K562 (cell line): ENCODE measurements at regions not wholly inside any gene's neighbourhood (a gene's known extent, or its start where the extent isn't known, plus 50 kb on each side); places are given as distances from the start of the nearest gene placed in this dataset.

Experiments
- ATAC-seq: fragments of 200-7000 bp; cut with Tn5 transposase; 3 replicates; pipeline ENCODE4 v1.9.1; 2020; ENCODE audit warnings: moderate library complexity
- BruUV-seq: library from RNA; stranded (reverse); fragments of 400-500 nt; replicated peaks from 2 replicates; lab custom pipeline; 2021; lab: Mats Ljungman, UMichigan
- CTCF ChIA-PET: fragments of 300-600 bp; formaldehyde crosslinking; extraction: SDS; loops from one replicate; lab custom pipeline; 2021; ENCODE audit warnings: low intra/inter-chr PET ratio; lab: Yijun Ruan, JAX
- POLR2A ChIA-PET: fragments of 300-600, 350-650 bp; sonication (Branson Sonifier 250); formaldehyde crosslinking; extraction: SDS; loops from one replicate; lab custom pipeline; 2021; ENCODE audit warnings: antibody characterized with exemption, inconsistent platforms; lab: Yijun Ruan, JAX
- DNase-seq, 4 experiments: peaks; one replicate each; pipeline versions ENCODE4 v3.0.0 to v3.0.0-alpha.2; 2011 to 2018; ENCODE audit warnings: low spot score in 3 of 4, mixed read lengths in 3 of 4; ENCODE audit errors: extremely low read depth in 1 of 4
- FAIRE-seq: peaks from 2 replicates; lab custom pipeline; 2011; peaks lifted over from hg19 to GRCh38; lab: Jason Lieb, UNC
- H2AFZ ChIP-seq: 2 replicates; pipeline ENCODE4 v1.6.0; 2011; ENCODE audit warnings: low read depth, low read length, control low read depth, inconsistent platforms
- H3K27ac ChIP-seq: fragments of 200-600 bp; 3 replicates; pipeline ENCODE4 v1.8.0; 2011; ENCODE audit warnings: low read depth, mild to moderate bottlenecking, control low read depth, inconsistent platforms, low read length, moderate library complexity, mixed read lengths; ENCODE audit errors: extremely low read depth
- H3K27me3 ChIP-seq, 2 experiments: fragments of 300-600 bp in 1 of 2; 2 replicates in 1 of 2; 3 replicates in 1 of 2; pipeline versions ENCODE4 v1.6.0 to v1.8.0; 2011; ENCODE audit warnings: inconsistent platforms in 2 of 2, low read length in 2 of 2, mild to moderate bottlenecking in 1 of 2, mixed read lengths in 1 of 2, moderate library complexity in 1 of 2; ENCODE audit not compliant: control insufficient read depth in 2 of 2, insufficient read depth in 2 of 2
- H3K36me3 ChIP-seq: fragments of 300-600 bp; 3 replicates; pipeline ENCODE4 v1.8.0; 2011; ENCODE audit warnings: mild to moderate bottlenecking, low read length, inconsistent platforms; ENCODE audit not compliant: control insufficient read depth, insufficient read depth
- H3K4me1 ChIP-seq, 2 experiments: fragments of 200-600 bp in 1 of 2; replicated peaks in 1 of 2; 2 replicates in 1 of 2; 3 replicates in 1 of 2; pipeline versions ENCODE4 v1.5.1 to v1.8.0; 2011; ENCODE audit warnings: inconsistent platforms in 2 of 2, low read length in 2 of 2, mild to moderate bottlenecking in 1 of 2, mixed read lengths in 1 of 2, moderate library complexity in 1 of 2; ENCODE audit not compliant: control insufficient read depth in 2 of 2, insufficient read depth in 2 of 2
- H3K4me2 ChIP-seq: 2 replicates; pipeline ENCODE4 v1.6.1; 2011; ENCODE audit warnings: low read length, control low read depth, inconsistent platforms, mixed read lengths; ENCODE audit not compliant: insufficient read depth
- H3K4me3 ChIP-seq: fragments of 200-600 bp; sonication (generic), shearing (Covaris generic); 2 replicates; pipeline ENCODE4 v1.5.1; 2016; ENCODE audit warnings: control low read depth, inconsistent platforms
- H3K79me2 ChIP-seq: fragments of 200-600 bp; 3 replicates; pipeline ENCODE4 v1.8.0; 2011; ENCODE audit warnings: low read length, inconsistent platforms; ENCODE audit not compliant: control insufficient read depth, insufficient read depth
- H3K9ac ChIP-seq, 2 experiments: 2 replicates each; pipeline versions ENCODE4 v1.6.0 to v1.6.1; 2011; ENCODE audit warnings: low read depth in 2 of 2, low read length in 2 of 2, control low read depth in 1 of 2, inconsistent platforms in 1 of 2, mild to moderate bottlenecking in 1 of 2, mixed read lengths in 1 of 2; ENCODE audit not compliant: insufficient read depth in 1 of 2
- H3K9me1 ChIP-seq: one replicate; pipeline ENCODE4 v1.6.0; 2011; ENCODE audit warnings: inconsistent platforms, mild to moderate bottlenecking, low read length, moderate library complexity; ENCODE audit not compliant: control insufficient read depth, insufficient read depth
- H3K9me3 ChIP-seq: replicated peaks from 2 replicates; pipeline ENCODE4 v1.5.1; 2011; ENCODE audit warnings: low read depth, low read length, inconsistent platforms; ENCODE audit not compliant: control insufficient read depth, insufficient read depth
- H4K20me1 ChIP-seq: replicated peaks from 2 replicates; pipeline ENCODE4 v1.6.1; 2011; ENCODE audit warnings: low read length, inconsistent platforms, mixed read lengths; ENCODE audit not compliant: control insufficient read depth, insufficient read depth
- BCOR ChIP-seq: fragments of 450-650 bp; IDR thresholded peaks from 2 replicates; pipeline ENCODE4 v1.6.1; 2016
- EZH2 ChIP-seq: IDR thresholded peaks from 2 replicates; pipeline ENCODE4 v1.6.1; 2012; ENCODE audit warnings: low read depth, mild to moderate bottlenecking, inconsistent platforms, low read length, borderline replicate concordance
- ILF3 ChIP-seq: fragments of 450-650 bp; IDR thresholded peaks from 2 replicates; pipeline ENCODE4 v1.6.1; 2018; ENCODE audit warnings: antibody characterized with exemption, mild to moderate bottlenecking, moderate library complexity, borderline replicate concordance
- NR4A1 ChIP-seq, 2 experiments: fragments of 250-450 bp in 1 of 2; fragments of 450-650 bp in 1 of 2; sonication (Bioruptor Pico) in 1 of 2; IDR thresholded peaks; 2 replicates each; pipeline versions ENCODE4 v1.4.0 to v1.6.1; 2016 to 2020; ENCODE audit warnings: mild to moderate bottlenecking in 2 of 2, missing compliant biosample characterization in 1 of 2, missing genetic modification characterization in 1 of 2, moderate library complexity in 1 of 2
- OTX1 ChIP-seq: fragments of 450-650 bp; formaldehyde crosslinking; IDR thresholded peaks from 2 replicates; pipeline ENCODE4 v1.4.0; 2022; ENCODE audit warnings: mild to moderate bottlenecking
- SAFB ChIP-seq: fragments of 200-400 bp; formaldehyde crosslinking; IDR thresholded peaks from 2 replicates; pipeline ENCODE4 v1.6.1; 2017; ENCODE audit warnings: low read depth, low read length, borderline replicate concordance
- YY1 ChIP-seq, 3 experiments: IDR thresholded peaks; 2 replicates each; pipeline ENCODE4 v1.6.1; 2011; ENCODE audit warnings: low read length in 2 of 3, mild to moderate bottlenecking in 2 of 3, moderate library complexity in 2 of 3, borderline replicate concordance in 1 of 3, control low read depth in 1 of 3, low read depth in 1 of 3; ENCODE audit not compliant: insufficient read depth in 3 of 3, insufficient replicate concordance in 2 of 3, control insufficient read depth in 1 of 3, insufficient read length in 1 of 3; ENCODE audit errors: extremely low read depth in 1 of 3
- WGBS: fragments of 100-300 bp; shearing (Covaris generic); methylation state at CpG from one replicate; pipeline ENCODE4 v1.1.6; 2016; ENCODE audit warnings: low coverage, mixed read lengths; ENCODE audit not compliant: insufficient coverage; ENCODE audit errors: missing lambda C conversion rate; 5-methylcytosine and 5-hydroxymethylcytosine counted together
- in situ Hi-C: fragments of 300-500 bp; cut with MboI; formaldehyde crosslinking; loops from 4 replicates; pipeline ENCODE4 v1.15.0; 2018; ENCODE audit warnings: inconsistent platforms, mixed read lengths
- intact Hi-C: fragments of 100-400 bp; cut with micrococcal nuclease; formaldehyde crosslinking; loops from 2 replicates; pipeline ENCODE4 v1.14.2; 2022
- TF ChIP-seq, protein P1 (sequence below): IDR thresholded peaks from 2 replicates; pipeline ENCODE4 v1.6.1; 2011; ENCODE audit not compliant: insufficient read length; ENCODE audit errors: extremely low read depth
- TF ChIP-seq, protein P2 (sequence below): sonication (generic); formaldehyde crosslinking; IDR thresholded peaks from 2 replicates; pipeline ENCODE4 v1.8.0; 2023; ENCODE audit warnings: mild to moderate bottlenecking, missing genetic modification reagents
- TF ChIP-seq, protein P3 (sequence below): sonication (generic); formaldehyde crosslinking; IDR thresholded peaks from 2 replicates; pipeline ENCODE4 v1.8.0; 2022; ENCODE audit warnings: mild to moderate bottlenecking, missing genetic modification reagents
- TF ChIP-seq, protein P4 (sequence below), 2 experiments: fragments of 450-650 bp in 1 of 2; sonication (generic) in 1 of 2; formaldehyde crosslinking in 1 of 2; IDR thresholded peaks in 1 of 2; conservative IDR thresholded peaks in 1 of 2; 2 replicates each; pipeline versions ENCODE4 v1.6.1 to v1.8.1; 2016 to 2023; ENCODE audit warnings: mild to moderate bottlenecking in 2 of 2, moderate library complexity in 2 of 2, inconsistent platforms in 1 of 2, missing genetic modification reagents in 1 of 2
- TF ChIP-seq, protein P5 (sequence below): fragments of 250-450 bp; sonication (Bioruptor Pico); IDR thresholded peaks from 2 replicates; pipeline ENCODE4 v1.5.1; 2021; ENCODE audit warnings: mild to moderate bottlenecking

DNA sequence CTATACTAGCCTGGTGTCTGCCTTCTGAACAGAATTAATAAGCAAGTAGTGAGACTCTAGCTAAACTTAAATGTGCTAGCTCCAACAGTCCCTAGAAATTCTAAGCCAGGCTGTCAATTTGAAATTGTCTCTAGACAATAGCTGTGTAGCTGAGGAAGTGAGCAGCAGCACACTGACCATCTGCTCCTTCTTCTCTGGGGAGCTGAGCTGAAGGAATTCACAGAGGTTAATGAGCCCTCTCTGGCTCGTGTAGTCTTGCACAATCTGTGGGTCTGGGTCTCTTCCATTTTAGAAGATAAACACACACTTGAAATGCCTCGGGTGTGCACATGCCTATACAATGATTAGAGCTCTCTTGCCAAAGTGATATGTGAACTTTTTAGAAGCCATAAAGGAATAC lies 63.5 kb upstream of the BARX1 start:
- POLR2A ChIA-PET: interaction anchor here (0.7 to 1.3 kb wide), 2 partner anchors 11 to 709 kb away, joined by 3 read pairs; no protein-coding TSS in a partner anchor
- Histone ChIP-seq H3K36me3 (no peaks in the 10 kb centered on the region), H3K79me2 (no peaks in the 10 kb centered on the region), H3K27ac (no peak overlapping the region), H3K9me3 (no peaks in the 10 kb centered on the region), H2AFZ (no peak overlapping the region), H3K9me1 (no peaks in the 10 kb centered on the region), H3K27me3 (peaks cover 2 to 5% of the 10 kb centered on the region in 2 experiments; a peak in 2 of 5 replicates), H4K20me1 (no peaks in the 10 kb centered on the region), H3K4me2 (no peak overlapping the region), H3K4me3 (no peak overlapping the region), H3K4me1 (no peaks in the 10 kb centered on the region), H3K9ac (no peak overlapping the region)
- CTCF ChIA-PET: no interaction called here
- BruUV-seq: no TSS peak
- intact Hi-C loops (no loop called here), in situ Hi-C loops (loop anchor here (5.0 kb wide), 1 partner anchor 199 kb away; no protein-coding TSS in a partner anchor)
- 0% methylated on average over 2 of the region's 2 CpGs for WGBS
- DNase-seq: no peak
- FAIRE-seq: no peak
- ATAC-seq: no peak; the same call in 2 of the 3 replicates
- TF ChIP-seq, protein P1, sequence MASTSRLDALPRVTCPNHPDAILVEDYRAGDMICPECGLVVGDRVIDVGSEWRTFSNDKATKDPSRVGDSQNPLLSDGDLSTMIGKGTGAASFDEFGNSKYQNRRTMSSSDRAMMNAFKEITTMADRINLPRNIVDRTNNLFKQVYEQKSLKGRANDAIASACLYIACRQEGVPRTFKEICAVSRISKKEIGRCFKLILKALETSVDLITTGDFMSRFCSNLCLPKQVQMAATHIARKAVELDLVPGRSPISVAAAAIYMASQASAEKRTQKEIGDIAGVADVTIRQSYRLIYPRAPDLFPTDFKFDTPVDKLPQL: no peak
- TF ChIP-seq, protein P2, sequence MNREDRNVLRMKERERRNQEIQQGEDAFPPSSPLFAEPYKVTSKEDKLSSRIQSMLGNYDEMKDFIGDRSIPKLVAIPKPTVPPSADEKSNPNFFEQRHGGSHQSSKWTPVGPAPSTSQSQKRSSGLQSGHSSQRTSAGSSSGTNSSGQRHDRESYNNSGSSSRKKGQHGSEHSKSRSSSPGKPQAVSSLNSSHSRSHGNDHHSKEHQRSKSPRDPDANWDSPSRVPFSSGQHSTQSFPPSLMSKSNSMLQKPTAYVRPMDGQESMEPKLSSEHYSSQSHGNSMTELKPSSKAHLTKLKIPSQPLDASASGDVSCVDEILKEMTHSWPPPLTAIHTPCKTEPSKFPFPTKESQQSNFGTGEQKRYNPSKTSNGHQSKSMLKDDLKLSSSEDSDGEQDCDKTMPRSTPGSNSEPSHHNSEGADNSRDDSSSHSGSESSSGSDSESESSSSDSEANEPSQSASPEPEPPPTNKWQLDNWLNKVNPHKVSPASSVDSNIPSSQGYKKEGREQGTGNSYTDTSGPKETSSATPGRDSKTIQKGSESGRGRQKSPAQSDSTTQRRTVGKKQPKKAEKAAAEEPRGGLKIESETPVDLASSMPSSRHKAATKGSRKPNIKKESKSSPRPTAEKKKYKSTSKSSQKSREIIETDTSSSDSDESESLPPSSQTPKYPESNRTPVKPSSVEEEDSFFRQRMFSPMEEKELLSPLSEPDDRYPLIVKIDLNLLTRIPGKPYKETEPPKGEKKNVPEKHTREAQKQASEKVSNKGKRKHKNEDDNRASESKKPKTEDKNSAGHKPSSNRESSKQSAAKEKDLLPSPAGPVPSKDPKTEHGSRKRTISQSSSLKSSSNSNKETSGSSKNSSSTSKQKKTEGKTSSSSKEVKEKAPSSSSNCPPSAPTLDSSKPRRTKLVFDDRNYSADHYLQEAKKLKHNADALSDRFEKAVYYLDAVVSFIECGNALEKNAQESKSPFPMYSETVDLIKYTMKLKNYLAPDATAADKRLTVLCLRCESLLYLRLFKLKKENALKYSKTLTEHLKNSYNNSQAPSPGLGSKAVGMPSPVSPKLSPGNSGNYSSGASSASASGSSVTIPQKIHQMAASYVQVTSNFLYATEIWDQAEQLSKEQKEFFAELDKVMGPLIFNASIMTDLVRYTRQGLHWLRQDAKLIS (CRISPR knock-in tag): no peak
- TF ChIP-seq BCOR (no peak), SAFB (no peak), OTX1 (CRISPR knock-in tag) (no peak), ILF3 (no peak), YY1 (IDR thresholded peaks at IDR 0.05; ENCODE audit: borderline replicate concordance in 1 of 3, control insufficient read depth in 1 of 3, extremely low read depth in 1 of 3, insufficient read depth in 3 of 3, insufficient read length in 1 of 3, insufficient replicate concordance in 2 of 3, low read depth in 1 of 3, low read length in 2 of 3) (no peak), EZH2 (no peak), NR4A1 (CRISPR knock-in tag; IDR thresholded peaks at IDR 0.05) (no peak), NR4A1 (tag; IDR thresholded peaks at IDR 0.05) (no peak)
- TF ChIP-seq, protein P3, sequence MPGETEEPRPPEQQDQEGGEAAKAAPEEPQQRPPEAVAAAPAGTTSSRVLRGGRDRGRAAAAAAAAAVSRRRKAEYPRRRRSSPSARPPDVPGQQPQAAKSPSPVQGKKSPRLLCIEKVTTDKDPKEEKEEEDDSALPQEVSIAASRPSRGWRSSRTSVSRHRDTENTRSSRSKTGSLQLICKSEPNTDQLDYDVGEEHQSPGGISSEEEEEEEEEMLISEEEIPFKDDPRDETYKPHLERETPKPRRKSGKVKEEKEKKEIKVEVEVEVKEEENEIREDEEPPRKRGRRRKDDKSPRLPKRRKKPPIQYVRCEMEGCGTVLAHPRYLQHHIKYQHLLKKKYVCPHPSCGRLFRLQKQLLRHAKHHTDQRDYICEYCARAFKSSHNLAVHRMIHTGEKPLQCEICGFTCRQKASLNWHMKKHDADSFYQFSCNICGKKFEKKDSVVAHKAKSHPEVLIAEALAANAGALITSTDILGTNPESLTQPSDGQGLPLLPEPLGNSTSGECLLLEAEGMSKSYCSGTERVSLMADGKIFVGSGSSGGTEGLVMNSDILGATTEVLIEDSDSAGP (CRISPR knock-in tag): no peak
- TF ChIP-seq, protein P4, sequence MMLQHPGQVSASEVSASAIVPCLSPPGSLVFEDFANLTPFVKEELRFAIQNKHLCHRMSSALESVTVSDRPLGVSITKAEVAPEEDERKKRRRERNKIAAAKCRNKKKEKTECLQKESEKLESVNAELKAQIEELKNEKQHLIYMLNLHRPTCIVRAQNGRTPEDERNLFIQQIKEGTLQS (IDR thresholded peaks at IDR 0.05): no peak
- TF ChIP-seq, protein P4 (CRISPR knock-in tag; conservative IDR thresholded peaks at IDR 0.05): no peak
- TF ChIP-seq, protein P5, sequence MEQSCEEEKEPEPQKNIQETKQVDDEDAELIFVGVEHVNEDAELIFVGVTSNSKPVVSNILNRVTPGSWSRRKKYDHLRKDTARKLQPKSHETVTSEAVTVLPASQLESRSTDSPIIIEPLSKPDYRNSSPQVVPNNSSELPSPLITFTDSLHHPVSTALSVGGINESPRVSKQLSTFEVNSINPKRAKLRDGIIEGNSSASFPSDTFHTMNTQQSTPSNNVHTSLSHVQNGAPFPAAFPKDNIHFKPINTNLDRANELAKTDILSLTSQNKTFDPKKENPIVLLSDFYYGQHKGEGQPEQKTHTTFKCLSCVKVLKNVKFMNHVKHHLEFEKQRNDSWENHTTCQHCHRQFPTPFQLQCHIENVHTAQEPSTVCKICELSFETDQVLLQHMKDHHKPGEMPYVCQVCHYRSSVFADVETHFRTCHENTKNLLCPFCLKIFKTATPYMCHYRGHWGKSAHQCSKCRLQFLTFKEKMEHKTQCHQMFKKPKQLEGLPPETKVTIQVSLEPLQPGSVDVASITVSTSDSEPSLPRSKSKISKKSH: no peak
